ENCODE measurements at regions not wholly inside any gene's neighbourhood (a gene's known extent, or its start where the extent isn't known, plus 50 kb on each side); places are given as distances from the start of the nearest gene placed in this dataset.
"Not testable (repeated sequence)": the region's sequence is repeated elsewhere in the genome, so short reads cannot be mapped to it uniquely, and the experiment has no call there.

- Mint-ChIP-seq H3K27me3 (ENCODE audit: low read depth) (peaks cover 11% of the 10 kb centered on the region), H3K9me3 (no peaks in the 10 kb centered on the region)
Measured at GRCh38 chr2:106270471-106270891, 76.4 kb upstream of the UXS1 start.

DNA sequence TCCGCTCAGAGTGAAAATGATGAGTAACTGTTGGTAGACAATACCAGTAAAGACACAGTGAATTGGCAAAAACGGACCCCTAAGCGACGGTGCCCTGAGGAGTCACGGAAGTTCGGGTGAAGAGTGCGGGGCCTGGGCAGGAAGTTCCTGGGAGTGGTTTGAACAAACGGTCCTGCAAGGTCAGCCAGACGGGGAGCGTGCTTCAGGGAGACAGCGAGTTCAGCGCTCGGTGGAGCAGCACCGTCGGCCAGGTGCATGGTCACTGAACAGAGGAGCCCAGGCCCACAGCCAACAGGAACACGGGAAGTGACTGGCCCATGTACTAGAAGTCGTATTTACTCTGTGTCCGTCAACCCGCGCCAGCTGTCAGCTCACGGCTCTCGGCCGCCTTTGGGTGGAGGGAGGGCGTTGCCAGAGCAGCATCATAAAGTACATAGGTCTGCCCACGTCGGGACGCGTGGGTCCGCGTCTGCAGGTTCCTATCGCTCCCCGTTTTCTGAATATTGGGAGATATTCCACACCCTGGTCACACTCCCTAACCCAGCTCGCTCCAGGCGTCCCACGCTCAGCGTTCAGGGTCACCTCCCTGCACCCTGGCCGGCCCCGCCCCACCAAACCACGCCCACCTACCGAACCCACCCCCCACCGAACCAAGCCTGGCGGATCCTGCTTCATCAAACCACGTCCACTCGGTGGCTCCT is 75.6 kb upstream of the UXS1 start:
- Mint-ChIP-seq H3K4me3 (peak overlapping the region; percentile 83), H3K4me1 (ENCODE audit: low read depth) (peaks cover 6% of the 10 kb centered on the region), H3K9me3 (no peaks in the 10 kb centered on the region), H3K27me3 (ENCODE audit: low read depth) (peaks cover 11% of the 10 kb centered on the region), H3K27ac (no peak overlapping the region), H3K36me3 (ENCODE audit: low read depth) (no peaks in the 10 kb centered on the region)
- CTCF ChIA-PET: interaction anchor here (1.1 to 1.5 kb wide), 2 partner anchors 164 to 183 kb away, joined by 3 read pairs; no protein-coding TSS in a partner anchor
- intact Hi-C loops (cut with micrococcal nuclease): loop anchor here (5.0 kb wide), 1 partner anchor 162 kb away; no protein-coding TSS in a partner anchor
- peak; percentile 58 for DNase-seq

More at GRCh38 chr2:106270471-106270891, 76.4 kb upstream of the UXS1 start:
- no peak overlapping the region for H3K27ac Mint-ChIP-seq
- intact Hi-C loops (cut with micrococcal nuclease): loop anchor here (5.0 kb wide), 1 partner anchor 163 kb away; no protein-coding TSS in a partner anchor
- H3K36me3 Mint-ChIP-seq (ENCODE audit: low read depth): no peaks in the 10 kb centered on the region
- H3K4me1 Mint-ChIP-seq (ENCODE audit: low read depth): peaks cover 6% of the 10 kb centered on the region
- CTCF ChIA-PET: interaction anchor here (1.1 to 1.5 kb wide), 2 partner anchors 165 to 184 kb away, joined by 3 read pairs; no protein-coding TSS in a partner anchor
- no peak for DNase-seq
- peak overlapping the region; percentile 83 for H3K4me3 Mint-ChIP-seq

GRCh38 chr2:106267997-106268396 is 73.9 kb upstream of the UXS1 start:
- DNase-seq: no peak
- peaks cover 11% of the 10 kb centered on the region for H3K27me3 Mint-ChIP-seq (ENCODE audit: low read depth)
- H3K4me1 Mint-ChIP-seq (ENCODE audit: low read depth): peaks cover 6% of the 10 kb centered on the region
- H3K27ac Mint-ChIP-seq: no peak overlapping the region
- H3K36me3 Mint-ChIP-seq (ENCODE audit: low read depth): no peaks in the 10 kb centered on the region
- H3K4me3 Mint-ChIP-seq: no peak overlapping the region
- CTCF ChIA-PET: no interaction called here
- intact Hi-C loops (cut with micrococcal nuclease): no loop called here
- H3K9me3 Mint-ChIP-seq: no peaks in the 10 kb centered on the region

- no peak for DNase-seq
- intact Hi-C loops (cut with micrococcal nuclease): no loop called here
- no peak overlapping the region for H3K27ac Mint-ChIP-seq
- H3K9me3 Mint-ChIP-seq: no peaks in the 10 kb centered on the region
- CTCF ChIA-PET: interaction anchor here (0.6 to 1.0 kb wide), 3 partner anchors 10 to 158 kb away, joined by 3 to 4 read pairs (median 3); no protein-coding TSS in a partner anchor
- peaks cover 4% of the 10 kb centered on the region for H3K27me3 Mint-ChIP-seq (ENCODE audit: low read depth)
- no peaks in the 10 kb centered on the region for H3K36me3 Mint-ChIP-seq (ENCODE audit: low read depth)
- peak overlapping the region; percentile 6 for H3K4me3 Mint-ChIP-seq
- peaks cover 7% of the 10 kb centered on the region for H3K4me1 Mint-ChIP-seq (ENCODE audit: low read depth)
Measured at GRCh38 chr2:106261871-106262321, 67.8 kb upstream of the UXS1 start.

DNA sequence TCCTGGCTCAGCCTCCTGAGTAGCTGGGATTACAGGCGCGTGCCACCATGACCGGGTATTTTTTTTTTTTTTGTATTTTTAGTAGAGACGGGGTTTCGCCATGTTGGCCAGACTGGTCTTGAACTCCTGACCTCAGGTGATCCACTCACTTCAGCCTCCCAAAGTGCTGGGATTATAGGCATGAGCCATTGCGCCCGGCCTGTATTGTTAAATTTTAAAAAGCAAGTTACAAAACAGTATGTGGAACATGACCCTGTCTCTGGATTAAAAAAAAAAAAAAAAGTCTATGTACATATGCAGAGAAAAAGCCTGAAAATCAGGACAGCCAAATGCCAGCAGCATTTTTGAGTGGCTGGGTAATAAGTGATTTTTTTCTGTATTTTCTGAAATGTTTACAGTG is 64.8 kb upstream of the UXS1 start:
- H3K9me3 Mint-ChIP-seq; H3K27me3 Mint-ChIP-seq (ENCODE audit: low read depth); H3K4me1 Mint-ChIP-seq (ENCODE audit: low read depth); CTCF ChIA-PET; intact Hi-C loops (cut with micrococcal nuclease); H3K4me3 Mint-ChIP-seq; H3K27ac Mint-ChIP-seq; H3K36me3 Mint-ChIP-seq (ENCODE audit: low read depth); DNase-seq: not testable (repeated sequence)

DNA sequence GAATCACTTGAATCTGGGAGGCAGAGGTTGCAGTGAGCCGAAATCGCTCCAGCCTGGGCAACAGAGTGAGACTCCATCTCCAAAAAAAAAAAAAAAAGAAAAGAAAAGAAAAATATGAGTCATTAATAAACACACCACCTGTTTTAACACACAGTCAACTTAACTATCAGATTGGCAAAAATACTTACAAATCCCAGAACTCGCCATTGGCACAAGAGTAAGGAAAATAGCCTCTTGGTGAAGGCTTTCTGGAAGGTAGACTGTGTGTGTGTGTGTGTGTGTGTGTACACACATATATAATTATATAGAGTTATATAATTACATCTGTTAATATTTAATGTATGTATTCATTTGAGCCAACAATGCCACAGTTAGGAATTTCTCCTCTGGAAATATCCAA is 63.7 kb upstream of the UXS1 start:
- intact Hi-C loops (cut with micrococcal nuclease): no loop called here
- Mint-ChIP-seq H3K9me3 (no peaks in the 10 kb centered on the region), H3K4me1 (ENCODE audit: low read depth) (peaks cover 6% of the 10 kb centered on the region), H3K4me3 (no peak overlapping the region), H3K36me3 (ENCODE audit: low read depth) (no peaks in the 10 kb centered on the region), H3K27ac (no peak overlapping the region), H3K27me3 (ENCODE audit: low read depth) (peaks cover 4% of the 10 kb centered on the region)
- DNase-seq: no peak
- CTCF ChIA-PET: no interaction called here

- CTCF ChIA-PET: no interaction called here
- no peaks in the 10 kb centered on the region for H3K9me3 Mint-ChIP-seq
- peaks cover 3% of the 10 kb centered on the region for H3K4me1 Mint-ChIP-seq (ENCODE audit: low read depth)
Measured at GRCh38 chr2:106257135-106257534, 63.0 kb upstream of the UXS1 start.

GRCh38 chr2:106249157-106249828 is 55.2 kb upstream of the UXS1 start:
- H3K4me3 Mint-ChIP-seq; H3K27ac Mint-ChIP-seq; H3K36me3 Mint-ChIP-seq (ENCODE audit: low read depth); DNase-seq; H3K27me3 Mint-ChIP-seq (ENCODE audit: low read depth); CTCF ChIA-PET; H3K9me3 Mint-ChIP-seq; H3K4me1 Mint-ChIP-seq (ENCODE audit: low read depth): not testable (repeated sequence)
- intact Hi-C loops (cut with micrococcal nuclease): loop anchor here (5.0 kb wide), 2 partner anchors 142 to 338 kb away; no protein-coding TSS in a partner anchor

More at GRCh38 chr2:106257135-106257534, 63.0 kb upstream of the UXS1 start:
- intact Hi-C loops (cut with micrococcal nuclease): no loop called here
- H3K27me3 Mint-ChIP-seq (ENCODE audit: low read depth): peaks cover 4% of the 10 kb centered on the region
- DNase-seq: no peak
- H3K27ac Mint-ChIP-seq: no peak overlapping the region
- H3K36me3 Mint-ChIP-seq (ENCODE audit: low read depth): no peaks in the 10 kb centered on the region
- no peak overlapping the region for H3K4me3 Mint-ChIP-seq

DNA sequence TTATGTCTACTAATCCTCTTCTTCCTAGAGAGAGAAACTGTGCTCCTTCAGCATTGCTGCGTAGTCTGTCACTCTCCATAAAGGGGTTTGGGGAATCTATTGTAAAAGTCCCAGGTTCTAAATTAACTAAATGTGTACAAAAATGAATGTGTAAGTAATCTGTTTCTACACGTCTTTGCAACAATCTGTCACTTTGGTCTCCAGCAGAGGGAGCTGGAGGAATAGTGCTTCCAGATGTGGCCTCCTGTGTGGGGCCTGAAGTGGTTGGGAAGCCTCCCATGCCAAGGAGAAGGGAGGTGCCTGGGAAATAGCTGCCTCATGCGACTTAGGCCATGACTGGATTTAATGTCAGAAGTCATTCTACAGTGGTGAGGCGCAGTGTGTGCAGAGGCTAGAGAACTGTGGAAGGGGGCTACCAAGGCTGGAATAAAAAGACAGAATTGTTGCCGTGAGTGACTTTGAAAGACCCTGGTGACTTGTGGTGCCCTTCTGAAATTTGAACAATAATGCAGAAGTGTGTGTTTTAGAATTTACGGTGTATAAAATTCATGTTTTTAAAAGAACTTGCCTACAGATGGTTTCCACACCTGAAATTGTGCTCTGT is 54.5 kb upstream of the UXS1 start:
- not testable (repeated sequence) for H3K27me3 Mint-ChIP-seq (ENCODE audit: low read depth); H3K4me3 Mint-ChIP-seq; H3K4me1 Mint-ChIP-seq (ENCODE audit: low read depth); H3K27ac Mint-ChIP-seq; H3K36me3 Mint-ChIP-seq (ENCODE audit: low read depth); H3K9me3 Mint-ChIP-seq
- CTCF ChIA-PET: interaction anchor here (0.6 kb wide), 1 partner anchor 85 kb away, joined by 3 read pairs; no protein-coding TSS in a partner anchor
- peak; percentile 38 for DNase-seq
- intact Hi-C loops (cut with micrococcal nuclease): loop anchor here (1.0 to 5.0 kb wide), 3 partner anchors 141 to 339 kb away; no protein-coding TSS in a partner anchor
